ENCODE measurements at regions not wholly inside any gene's neighbourhood (a gene's known extent, or its start where the extent isn't known, plus 50 kb on each side); places are given as distances from the start of the nearest gene placed in this dataset.

- no peak for DNase-seq (ENCODE audit: low spot score)
Measured at GRCh38 chr3:160168246-160168645, 57.0 kb upstream of the C3orf80 start.

- DNase-seq (ENCODE audit: low spot score) = peak; percentile 19
Measured at GRCh38 chr3:160169139-160169976, 55.9 kb upstream of the C3orf80 start.

- DNase-seq (ENCODE audit: low spot score) = no peak
Measured at GRCh38 chr3:160170409-160171370, 54.5 kb upstream of the C3orf80 start.

GRCh38 chr3:160171813-160172212 is 53.4 kb upstream of the C3orf80 start:
- no peak for DNase-seq (ENCODE audit: low spot score)

- DNase-seq (ENCODE audit: low spot score) = no peak
Measured at GRCh38 chr3:160174621-160175020, 50.6 kb upstream of the C3orf80 start.

All from umbilical cord (tissue), 1 donor.